CD4-positive, alpha-beta T cell (primary cell): ENCODE measurements at regions not wholly inside any gene's neighbourhood (a gene's known extent, or its start where the extent isn't known, plus 50 kb on each side); places are given as distances from the start of the nearest gene placed in this dataset.

Experiments used
- ATAC-seq: fragments of 200-7000 bp; cut with Tn5 transposase; one replicate; pipeline ENCODE4 v1.10.0; 2022; ENCODE audit warnings: mild to moderate bottlenecking; ENCODE audit not compliant: poor library complexity
- CTCF ChIA-PET: fragments of 350-600 bp; sonication (Branson Sonifier 250); formaldehyde crosslinking; loops from one replicate; lab custom pipeline; 2021; ENCODE audit warnings: antibody characterized with exemption, inconsistent platforms; lab: Charles Lee
- POLR2A ChIA-PET: fragments of 350-600 bp; sonication (Branson Sonifier 250); formaldehyde crosslinking; loops from one replicate; lab custom pipeline; 2021; ENCODE audit warnings: antibody characterized with exemption, inconsistent platforms; lab: Charles Lee
- DNase-seq, 14 experiments: peaks; one replicate each; pipeline ENCODE4 v3.0.0-alpha.2; 2013 to 2020; ENCODE audit warnings: mixed read lengths in 2 of 14
- H3K27ac ChIP-seq, 2 donors: one replicate each; pipeline versions ENCODE4 v1.5.1 to v1.7.0; 2013; ENCODE audit warnings: low read length in 2 of 2, low read depth in 1 of 2, mild to moderate bottlenecking in 1 of 2
- H3K27me3 ChIP-seq, 2 experiments: 1 replicate in 1 of 2; 2 replicates in 1 of 2; pipeline versions ENCODE4 v1.6.1 to v1.7.0; 2013; ENCODE audit warnings: low read length in 2 of 2, control low read depth in 1 of 2, mild to moderate bottlenecking in 1 of 2, moderate library complexity in 1 of 2; ENCODE audit not compliant: insufficient read depth in 2 of 2, control insufficient read depth in 1 of 2
- H3K36me3 ChIP-seq: one replicate; pipeline ENCODE4 v1.6.1; 2013; ENCODE audit warnings: low read length, control low read depth; ENCODE audit not compliant: insufficient read depth
- H3K4me1 ChIP-seq: one replicate; pipeline ENCODE4 v1.6.1; 2013; ENCODE audit warnings: low read length, control low read depth; ENCODE audit not compliant: insufficient read depth
- H3K4me3 ChIP-seq: one replicate; pipeline ENCODE4 v1.5.1; 2013; ENCODE audit warnings: mild to moderate bottlenecking, low read length, moderate library complexity
- H3K9me3 ChIP-seq, 2 experiments: 1 replicate in 1 of 2; 2 replicates in 1 of 2; pipeline versions ENCODE4 v1.6.1 to v1.7.0; 2013; ENCODE audit warnings: low read length in 2 of 2, mild to moderate bottlenecking in 2 of 2, control low read depth in 1 of 2, moderate library complexity in 1 of 2; ENCODE audit not compliant: control insufficient read depth in 1 of 2, insufficient read depth in 1 of 2
- H3K27ac Mint-ChIP-seq: one replicate; pipeline ENCODE4 v1.8.0; 2020; ENCODE audit warnings: mixed read lengths
- H3K27me3 Mint-ChIP-seq: one replicate; pipeline ENCODE4 v1.8.0; 2021; ENCODE audit warnings: mixed read lengths
- H3K36me3 Mint-ChIP-seq: one replicate; pipeline ENCODE4 v1.8.0; 2021; ENCODE audit warnings: low read depth, mixed read lengths
- H3K4me1 Mint-ChIP-seq: one replicate; pipeline ENCODE4 v1.8.0; 2021; ENCODE audit warnings: low read depth, mixed read lengths
- H3K4me3 Mint-ChIP-seq: one replicate; pipeline ENCODE4 v1.8.0; 2020; ENCODE audit warnings: mild to moderate bottlenecking, mixed read lengths
- H3K9me3 Mint-ChIP-seq: one replicate; pipeline ENCODE4 v1.8.0; 2020; ENCODE audit warnings: mixed read lengths
- intact Hi-C, 2 experiments: fragments of 100-400 bp; cut with DNase I in 1 of 2; cut with micrococcal nuclease in 1 of 2; formaldehyde crosslinking; loops; one replicate each; pipeline versions ENCODE4 v1.15.1 to v1.9.0; 2023 to 2025; cut with DNase I, micrococcal nuclease
- TF ChIP-seq, protein P1 (sequence below): fragments of 200-600 bp; IDR thresholded peaks from one replicate; pipeline ENCODE4 v1.8.0; 2022; ENCODE audit warnings: antibody characterized with exemption, mild to moderate bottlenecking

DNA sequence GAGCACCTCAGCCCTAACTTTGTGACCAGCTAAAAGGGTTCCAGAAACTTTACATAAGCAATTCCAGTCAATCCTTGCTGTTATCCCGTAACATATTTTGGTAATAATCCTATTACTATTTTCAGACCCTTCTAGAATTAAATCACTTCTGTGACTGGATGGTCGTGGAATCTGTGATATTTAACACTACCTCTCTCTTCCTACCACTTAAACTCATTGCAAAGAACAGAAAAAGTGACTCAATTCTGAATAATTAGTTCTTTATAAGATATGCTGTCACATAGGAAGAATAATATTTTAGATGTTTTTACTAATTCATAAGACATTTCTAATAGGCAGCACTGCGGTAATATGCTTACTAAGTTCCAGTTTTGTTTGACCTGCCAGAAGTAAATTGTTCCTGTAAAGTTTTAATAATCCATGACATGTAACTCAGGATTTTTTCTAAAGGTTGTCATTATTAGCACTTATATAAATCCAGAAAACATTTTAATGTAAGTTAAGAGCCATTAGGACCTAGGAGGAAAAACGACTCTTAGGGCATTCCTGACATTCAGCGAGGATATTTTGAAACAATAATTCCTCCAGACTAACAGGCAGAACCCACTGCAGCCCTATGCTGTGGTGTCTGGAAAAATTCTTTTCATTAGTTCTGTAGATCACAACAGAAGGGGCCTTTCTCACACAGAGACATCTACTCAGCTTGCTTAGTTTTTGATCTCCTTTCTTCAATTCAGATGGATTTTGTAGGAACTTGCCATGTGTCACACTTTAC, 113.3 kb upstream of the MBNL1 start:
- ATAC-seq (no peak), DNase-seq (no peak)
- no peak overlapping the region for H3K4me3 ChIP-seq
- H3K27me3 Mint-ChIP-seq: no peaks in the 10 kb centered on the region
- H3K27me3 ChIP-seq: no peaks in the 10 kb centered on the region
- ChIA-PET POLR2A (no interaction called here), CTCF (no interaction called here)
- H3K27ac Mint-ChIP-seq: no peak overlapping the region
- no peaks in the 10 kb centered on the region for H3K9me3 Mint-ChIP-seq
- H3K4me1 ChIP-seq: no peaks in the 10 kb centered on the region
- peaks cover 0 to 12% of the 10 kb centered on the region in 2 experiments for H3K9me3 ChIP-seq
- H3K36me3 ChIP-seq: no peaks in the 10 kb centered on the region
- intact Hi-C loops: no loop called here
- TF ChIP-seq, protein P1, sequence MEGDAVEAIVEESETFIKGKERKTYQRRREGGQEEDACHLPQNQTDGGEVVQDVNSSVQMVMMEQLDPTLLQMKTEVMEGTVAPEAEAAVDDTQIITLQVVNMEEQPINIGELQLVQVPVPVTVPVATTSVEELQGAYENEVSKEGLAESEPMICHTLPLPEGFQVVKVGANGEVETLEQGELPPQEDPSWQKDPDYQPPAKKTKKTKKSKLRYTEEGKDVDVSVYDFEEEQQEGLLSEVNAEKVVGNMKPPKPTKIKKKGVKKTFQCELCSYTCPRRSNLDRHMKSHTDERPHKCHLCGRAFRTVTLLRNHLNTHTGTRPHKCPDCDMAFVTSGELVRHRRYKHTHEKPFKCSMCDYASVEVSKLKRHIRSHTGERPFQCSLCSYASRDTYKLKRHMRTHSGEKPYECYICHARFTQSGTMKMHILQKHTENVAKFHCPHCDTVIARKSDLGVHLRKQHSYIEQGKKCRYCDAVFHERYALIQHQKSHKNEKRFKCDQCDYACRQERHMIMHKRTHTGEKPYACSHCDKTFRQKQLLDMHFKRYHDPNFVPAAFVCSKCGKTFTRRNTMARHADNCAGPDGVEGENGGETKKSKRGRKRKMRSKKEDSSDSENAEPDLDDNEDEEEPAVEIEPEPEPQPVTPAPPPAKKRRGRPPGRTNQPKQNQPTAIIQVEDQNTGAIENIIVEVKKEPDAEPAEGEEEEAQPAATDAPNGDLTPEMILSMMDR: no peak
- no peak overlapping the region for H3K27ac ChIP-seq
- peaks cover 2% of the 10 kb centered on the region for H3K4me1 Mint-ChIP-seq
- no peak overlapping the region for H3K4me3 Mint-ChIP-seq
- no peaks in the 10 kb centered on the region for H3K36me3 Mint-ChIP-seq

DNA sequence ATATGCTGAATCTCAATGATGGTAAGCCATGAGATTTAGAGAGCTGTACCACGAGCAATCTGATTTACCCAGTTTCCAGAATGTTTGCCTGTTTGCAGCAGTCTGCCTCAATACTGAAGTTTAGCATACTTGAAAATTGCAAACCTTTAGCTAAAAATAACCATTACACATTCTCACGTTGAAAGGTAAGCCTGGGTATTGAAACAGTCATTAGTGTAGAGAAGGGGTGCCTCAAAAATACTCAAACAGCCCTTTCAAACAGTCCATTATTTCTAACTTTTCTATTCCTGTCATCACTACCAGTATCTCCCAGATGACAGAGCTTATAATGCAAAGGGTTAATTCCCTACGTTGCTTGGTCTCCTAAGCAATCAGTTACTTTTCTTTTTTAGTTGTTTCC, 111.8 kb upstream of the MBNL1 start:
- DNase-seq (no peak), ATAC-seq (no peak)
- ChIA-PET CTCF (interaction anchor here (0.6 kb wide), 1 partner anchor 291 kb away, joined by 3 read pairs; no protein-coding TSS in a partner anchor), POLR2A (no interaction called here)
- Mint-ChIP-seq H3K27ac (no peak overlapping the region), H3K4me3 (no peak overlapping the region), H3K36me3 (no peaks in the 10 kb centered on the region), H3K4me1 (no peaks in the 10 kb centered on the region), H3K27me3 (no peaks in the 10 kb centered on the region), H3K9me3 (no peaks in the 10 kb centered on the region)
- Histone ChIP-seq H3K36me3 (no peaks in the 10 kb centered on the region), H3K9me3 (peaks cover 0 to 12% of the 10 kb centered on the region in 2 experiments), H3K4me1 (no peaks in the 10 kb centered on the region), H3K27ac (no peak overlapping the region), H3K4me3 (no peak overlapping the region), H3K27me3 (no peaks in the 10 kb centered on the region)
- intact Hi-C loops: no loop called here
- TF ChIP-seq, protein P1: no peak

DNA sequence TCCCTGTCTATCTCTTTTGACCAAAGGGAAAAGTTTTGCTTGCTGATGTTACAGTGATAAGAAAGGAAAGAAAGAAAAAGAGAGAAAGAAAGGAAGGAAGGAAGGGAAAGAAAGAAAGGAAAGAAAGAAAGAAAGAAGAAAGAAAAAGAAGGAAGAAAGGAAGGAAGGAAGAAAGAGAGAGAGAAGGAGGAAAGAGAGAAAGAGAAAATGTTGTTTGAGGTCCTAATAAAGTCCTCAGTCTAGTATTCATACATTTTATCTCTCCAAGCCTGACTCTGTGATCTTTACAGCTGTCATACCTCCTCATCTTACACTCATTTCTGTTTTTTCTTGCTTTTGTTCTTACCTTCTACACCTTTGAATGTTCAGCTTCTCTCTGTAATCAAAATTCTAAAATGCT, 111.4 kb upstream of the MBNL1 start:
- TF ChIP-seq, protein P1: no peak
- Histone ChIP-seq H3K36me3 (no peaks in the 10 kb centered on the region), H3K9me3 (peaks cover 0 to 7% of the 10 kb centered on the region in 2 experiments), H3K27ac (no peak overlapping the region), H3K4me3 (no peak overlapping the region), H3K27me3 (no peaks in the 10 kb centered on the region), H3K4me1 (no peaks in the 10 kb centered on the region)
- H3K27me3 Mint-ChIP-seq: no peaks in the 10 kb centered on the region
- H3K4me1 Mint-ChIP-seq: no peaks in the 10 kb centered on the region
- H3K27ac Mint-ChIP-seq: no peak overlapping the region
- no peaks in the 10 kb centered on the region for H3K9me3 Mint-ChIP-seq
- POLR2A ChIA-PET: no interaction called here
- no peak for ATAC-seq
- no peak overlapping the region for H3K4me3 Mint-ChIP-seq
- no peak for DNase-seq
- H3K36me3 Mint-ChIP-seq: no peaks in the 10 kb centered on the region
- CTCF ChIA-PET: interaction anchor here (0.6 kb wide), 1 partner anchor 119 kb away, joined by 3 read pairs; no protein-coding TSS in a partner anchor
- intact Hi-C loops: no loop called here
